Suppressor macrophage treated with lipopolysaccharide for 1 hour (primary cell): ENCODE measurements at regions not wholly inside any gene's neighbourhood (a gene's known extent, or its start where the extent isn't known, plus 50 kb on each side); places are given as distances from the start of the nearest gene placed in this dataset.

ENCODE experiments used
- DNase-seq, 3 donors: peaks; one replicate each; pipeline ENCODE4 v3.0.0-alpha.2; 2020 to 2022

- peak in 2 of 3 donors; percentile 12 to 31 for DNase-seq
Observed at GRCh38 chr2:157933160-157933920, 57.2 kb upstream of the ACVR1 start.

DNA sequence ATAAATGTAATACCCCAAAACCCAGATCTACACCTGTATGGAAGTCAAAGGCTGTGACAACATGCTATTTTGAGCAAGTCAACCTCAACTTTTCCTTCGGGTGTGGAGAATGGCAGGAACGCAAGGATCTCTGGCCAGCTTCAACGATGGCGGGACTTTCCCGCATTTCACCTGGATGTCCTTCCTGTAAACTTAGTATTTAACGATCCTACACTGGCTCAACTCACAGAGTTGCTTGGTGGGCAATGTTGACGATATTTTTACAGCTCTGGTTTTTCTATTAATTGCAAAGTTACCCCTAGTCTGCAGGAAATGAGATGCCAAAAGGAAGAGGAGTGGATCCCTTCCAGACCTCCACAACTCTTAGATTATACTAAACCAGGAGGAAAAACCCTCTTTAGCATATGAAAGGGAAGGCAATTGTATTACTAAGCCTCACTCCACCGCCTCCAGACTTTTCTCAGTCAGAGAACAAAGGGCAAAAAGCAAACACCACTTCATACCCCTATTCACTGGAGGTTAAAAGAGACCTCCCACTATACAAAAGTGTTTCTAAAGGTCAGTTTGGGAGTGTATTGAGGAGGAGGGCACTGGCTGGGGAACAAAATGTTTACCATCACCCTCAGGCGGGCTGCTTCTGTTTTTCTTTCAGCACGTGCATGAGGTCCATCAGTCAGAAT lies 56.5 kb upstream of the ACVR1 start:
- peak; percentile 31 to 51 (median 35) for DNase-seq

DNA sequence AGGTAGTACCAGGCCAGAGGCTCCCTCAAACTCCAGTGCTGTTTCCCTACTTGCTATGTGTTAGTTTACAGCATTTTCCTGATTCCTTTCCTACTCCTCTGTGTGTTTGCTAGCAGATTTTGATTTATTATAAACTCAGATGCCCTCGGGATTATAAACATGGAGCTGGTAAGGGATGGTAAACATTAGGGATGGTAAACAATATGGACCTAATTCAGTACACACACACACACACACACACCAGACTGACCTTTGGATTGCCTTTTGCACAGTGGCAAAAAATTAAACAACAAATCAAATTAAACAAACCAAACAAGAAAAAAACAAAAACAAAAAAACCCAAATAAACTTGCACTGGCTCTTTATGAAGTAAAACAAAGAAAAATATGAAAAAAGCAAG lies 55.4 kb upstream of the ACVR1 start:
- no peak for DNase-seq

GRCh38 chr2:157930728-157931127 lies 54.6 kb upstream of the ACVR1 start:
- no peak for DNase-seq

DNA sequence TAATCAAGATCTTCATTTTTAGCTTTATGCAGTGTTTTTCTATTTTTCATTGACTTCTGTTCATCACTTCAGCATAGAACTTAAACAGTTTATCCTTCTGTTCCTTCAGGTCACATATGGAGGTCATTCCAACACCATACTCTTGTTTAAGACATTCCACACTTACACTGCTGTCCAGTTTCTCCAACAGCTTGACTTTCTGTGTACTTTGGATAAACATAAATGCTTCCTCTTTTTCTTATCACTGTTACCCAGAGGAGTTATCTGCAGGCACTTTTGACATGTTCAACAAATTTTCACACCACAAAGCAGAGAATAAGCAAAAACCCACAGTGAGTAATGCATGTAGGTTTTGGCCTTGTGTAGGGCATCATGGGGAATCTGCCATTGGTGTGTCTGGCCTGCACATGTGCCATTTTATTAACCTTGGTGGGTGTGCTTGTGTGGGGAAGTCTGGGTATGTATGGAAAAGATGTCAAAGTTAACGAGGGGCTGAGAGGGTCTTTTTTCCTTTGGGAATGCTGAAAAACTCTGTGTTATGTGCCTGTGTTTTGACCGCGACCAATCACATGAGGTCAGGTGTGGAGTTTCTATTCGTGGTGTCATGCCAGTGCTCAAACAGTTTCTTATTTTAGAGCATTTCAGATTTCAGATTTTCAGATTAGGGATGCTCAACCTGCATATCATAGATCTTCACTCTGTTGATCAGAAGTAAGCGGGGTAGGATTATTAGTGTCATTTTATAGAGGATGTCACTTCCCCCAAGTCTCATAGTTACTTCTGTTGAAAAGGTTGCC lies 53.9 kb upstream of the ACVR1 start:
- DNase-seq: no peak

- peak in 1 of 3 donors; percentile 26 for DNase-seq
Observed at GRCh38 chr2:157928372-157928771, 52.2 kb upstream of the ACVR1 start.

- no peak for DNase-seq
Observed at GRCh38 chr2:157927155-157927554, 51.0 kb upstream of the ACVR1 start.
